B cell (primary cell): ENCODE measurements at regions not wholly inside any gene's neighbourhood (a gene's known extent, or its start where the extent isn't known, plus 50 kb on each side); places are given as distances from the start of the nearest gene placed in this dataset.
"Not testable (repeated sequence)": the region's sequence is repeated elsewhere in the genome, so short reads cannot be mapped to it uniquely, and the experiment has no call there.

Source experiments
- ATAC-seq: fragments of 200-7000 bp; cut with Tn5 transposase; one replicate; pipeline ENCODE4 v1.10.0; 2021; ENCODE audit warnings: low read depth, mild to moderate bottlenecking, moderate number of reproducible peaks, moderate library complexity
- CTCF ChIA-PET: fragments of 350-600 bp; sonication (Branson Sonifier 250); formaldehyde crosslinking; loops from one replicate; lab custom pipeline; 2021; ENCODE audit warnings: antibody characterized with exemption, inconsistent platforms; lab: Charles Lee
- POLR2A ChIA-PET: fragments of 350-600 bp; sonication (Branson Sonifier 250); formaldehyde crosslinking; loops from one replicate; lab custom pipeline; 2021; ENCODE audit warnings: antibody characterized with exemption; lab: Charles Lee
- DNase-seq: peaks from one replicate; pipeline ENCODE4 v3.0.0; 2013
- H2AFZ ChIP-seq: 2 replicates; pipeline ENCODE4 v1.6.1; 2012; ENCODE audit warnings: mild to moderate bottlenecking, low read depth, low read length; ENCODE audit not compliant: insufficient read depth, poor library complexity, severe bottlenecking
- H3K27ac ChIP-seq, 2 donors: 1 replicate in 1 of 2; 2 replicates in 1 of 2; pipeline ENCODE4 v1.5.1; 2012 to 2013; ENCODE audit warnings: low read length in 2 of 2, mild to moderate bottlenecking in 2 of 2, moderate library complexity in 1 of 2
- H3K27me3 ChIP-seq, 4 experiments: fragments of 200-600 bp in 1 of 4; sonication (generic) in 1 of 4; replicated peaks in 1 of 4; 1 replicate in 2 of 4; 2 replicates in 2 of 4; pipeline versions ENCODE4 v1.6.1 to v1.7.0; 2013 to 2016; ENCODE audit warnings: low read length in 3 of 4, mild to moderate bottlenecking in 2 of 4, mixed read lengths in 1 of 4, moderate library complexity in 1 of 4; ENCODE audit not compliant: insufficient read depth in 4 of 4, control insufficient read depth in 3 of 4; ENCODE audit errors: control extremely low read depth in 1 of 4
- H3K36me3 ChIP-seq, 2 experiments: replicated peaks in 1 of 2; 1 replicate in 1 of 2; 2 replicates in 1 of 2; pipeline versions ENCODE4 v1.6.1 to v1.7.1; 2013; ENCODE audit warnings: low read length in 1 of 2; ENCODE audit not compliant: insufficient read depth in 2 of 2, control insufficient read depth in 1 of 2; ENCODE audit errors: control extremely low read depth in 1 of 2, extremely low read depth in 1 of 2
- H3K4me1 ChIP-seq, 2 donors: fragments of 200-600 bp in 1 of 2; sonication (generic) in 1 of 2; 1 replicate in 1 of 2; 2 replicates in 1 of 2; pipeline versions ENCODE4 v1.5.1 to v1.6.1; 2013 to 2017; ENCODE audit warnings: low read length in 2 of 2; ENCODE audit not compliant: control insufficient read depth in 2 of 2, insufficient read depth in 2 of 2
- H3K4me2 ChIP-seq: replicated peaks from 2 replicates; pipeline ENCODE3; 2012; ENCODE audit warnings: mild to moderate bottlenecking, low read depth, low read length; ENCODE audit not compliant: poor library complexity, severe bottlenecking
- H3K4me3 ChIP-seq, 5 experiments: fragments of 200-600 bp in 1 of 5; sonication (generic) in 1 of 5; 1 replicate in 3 of 5; 2 replicates in 2 of 5; pipeline versions ENCODE4 v1.5.1 to v1.7.0; 2011 to 2016; ENCODE audit warnings: low read length in 4 of 5, mild to moderate bottlenecking in 4 of 5, low read depth in 2 of 5, control low read depth in 1 of 5, moderate library complexity in 1 of 5; ENCODE audit not compliant: insufficient read depth in 1 of 5; ENCODE audit errors: control extremely low read depth in 1 of 5, extremely low read depth in 1 of 5
- H3K79me2 ChIP-seq: fragments of 200-600 bp; sonication (generic); one replicate; pipeline ENCODE4 v1.6.0; 2016; ENCODE audit warnings: low read length; ENCODE audit not compliant: control insufficient read depth, insufficient read depth
- H3K9ac ChIP-seq: fragments of 200-600 bp; sonication (generic); 2 replicates; pipeline ENCODE4 v1.6.1; 2017; ENCODE audit warnings: mild to moderate bottlenecking, low read length, moderate library complexity
- H3K9me3 ChIP-seq, 3 donors: one replicate each; pipeline versions ENCODE4 v1.6.1 to v1.7.1; 2013; ENCODE audit warnings: low read length in 2 of 3; ENCODE audit not compliant: control insufficient read depth in 2 of 3, insufficient read depth in 1 of 3; ENCODE audit errors: control extremely low read depth in 1 of 3
- H4K20me1 ChIP-seq: 2 replicates; pipeline ENCODE4 v1.6.0; 2012; ENCODE audit warnings: mild to moderate bottlenecking, low read length; ENCODE audit not compliant: insufficient read depth, control insufficient read depth, poor library complexity, severe bottlenecking
- H3K27ac Mint-ChIP-seq: one replicate; pipeline ENCODE4 v1.8.0; 2021; ENCODE audit warnings: mixed read lengths
- H3K27me3 Mint-ChIP-seq: one replicate; pipeline ENCODE4 v1.8.0; 2021; ENCODE audit warnings: mixed read lengths
- H3K4me1 Mint-ChIP-seq: one replicate; pipeline ENCODE4 v1.8.0; 2021; ENCODE audit warnings: mixed read lengths
- H3K4me3 Mint-ChIP-seq: one replicate; pipeline ENCODE4 v1.8.0; 2021; ENCODE audit warnings: mixed read lengths
- H3K9me3 Mint-ChIP-seq: one replicate; pipeline ENCODE4 v1.8.0; 2022; ENCODE audit warnings: mixed read lengths; ENCODE audit not compliant: insufficient read depth
- CTCF ChIP-seq: fragments of 200-600 bp; IDR thresholded peaks from one replicate; pipeline ENCODE4 v1.8.0; 2022; ENCODE audit warnings: antibody characterized with exemption, mild to moderate bottlenecking
- EZH2 ChIP-seq: IDR thresholded peaks from 2 replicates; pipeline ENCODE4 v1.6.1; 2012; ENCODE audit warnings: borderline replicate concordance, low read depth, mild to moderate bottlenecking, moderate library complexity, low read length; ENCODE audit not compliant: insufficient read depth, poor library complexity, severe bottlenecking
- WGBS: methylation state at CpG from one replicate; pipeline ENCODE4 v1.1.5; 2013; ENCODE audit warnings: missing lambda C conversion rate; ENCODE audit not compliant: insufficient coverage; 5-methylcytosine and 5-hydroxymethylcytosine counted together
- intact Hi-C: fragments of 100-400 bp; cut with micrococcal nuclease; formaldehyde crosslinking; loops from one replicate; pipeline ENCODE4 v1.10.0; 2022

- H3K79me2 ChIP-seq, result no peaks in the 10 kb centered on the region
- H3K27me3 ChIP-seq, result no peaks in the 10 kb centered on the region
- TF ChIP-seq EZH2, result no peak
- no peak for TF ChIP-seq CTCF
- Mint-ChIP-seq H3K27ac (no peak overlapping the region), H3K9me3 (no peaks in the 10 kb centered on the region), H3K27me3 (peaks cover 11% of the 10 kb centered on the region), H3K4me3 (no peak overlapping the region), H3K4me1 (no peaks in the 10 kb centered on the region)
- intact Hi-C loops, result no loop called here
- ChIA-PET CTCF (no interaction called here), POLR2A (no interaction called here)
- H3K4me1 ChIP-seq, result no peaks in the 10 kb centered on the region
- no peak overlapping the region for H3K9ac ChIP-seq
- no peak for ATAC-seq
- DNase-seq, result no peak
- no peaks in the 10 kb centered on the region for H3K36me3 ChIP-seq
- no peaks in the 10 kb centered on the region for H4K20me1 ChIP-seq
- WGBS, result 95% methylated on average over 3 of the region's 3 CpGs
- H3K4me2 ChIP-seq, result no peak overlapping the region
- no peak overlapping the region for H2AFZ ChIP-seq
- H3K4me3 ChIP-seq, result no peak overlapping the region
- H3K27ac ChIP-seq, result no peak overlapping the region
- no peaks in the 10 kb centered on the region for H3K9me3 ChIP-seq
Measured at GRCh38 chr10:28480628-28480965, 52.3 kb upstream of the WAC start.

GRCh38 chr10:28481346-28481745 is 51.6 kb upstream of the WAC start:
- H3K4me3 ChIP-seq, H3K36me3 ChIP-seq, H3K27me3 ChIP-seq, H3K4me1 ChIP-seq, DNase-seq, H3K9me3 Mint-ChIP-seq, H3K4me3 Mint-ChIP-seq, H2AFZ ChIP-seq, H3K27ac Mint-ChIP-seq, H3K4me1 Mint-ChIP-seq, POLR2A ChIA-PET, H3K4me2 ChIP-seq, H4K20me1 ChIP-seq, intact Hi-C loops, H3K9ac ChIP-seq, ATAC-seq, H3K27ac ChIP-seq, H3K9me3 ChIP-seq, CTCF ChIA-PET, H3K79me2 ChIP-seq: not testable (repeated sequence)
- H3K27me3 Mint-ChIP-seq, result peaks cover 11% of the 10 kb centered on the region
- WGBS, result 38% methylated on average over 1 of the region's 5 CpGs
